ENCODE measurements at regions not wholly inside any gene's neighbourhood (a gene's known extent, or its start where the extent isn't known, plus 50 kb on each side); places are given as distances from the start of the nearest gene placed in this dataset.

- no peak for TF ChIP-seq POLR2A (IDR thresholded peaks at IDR 0.05)
- TF ChIP-seq CTCF (IDR thresholded peaks at IDR 0.05): no peak
These were observed 1338.8 kb upstream of the MIR17HG start for GRCh38 chr13:90008707-90009149.

Measured in thyroid gland (tissue), 4 donors.